Right forelimb (tissue), 1 donor: ENCODE measurements at regions not wholly inside any gene's neighbourhood (a gene's known extent, or its start where the extent isn't known, plus 50 kb on each side); places are given as distances from the start of the nearest gene placed in this dataset.

Source experiments
- DNase-seq: peaks from one replicate; pipeline ENCODE4 v3.0.0-alpha.2; 2018

- no peak for DNase-seq
These were observed 1137.8 kb downstream of the CDH18 start for GRCh38 chr5:18850216-18850615.

DNA sequence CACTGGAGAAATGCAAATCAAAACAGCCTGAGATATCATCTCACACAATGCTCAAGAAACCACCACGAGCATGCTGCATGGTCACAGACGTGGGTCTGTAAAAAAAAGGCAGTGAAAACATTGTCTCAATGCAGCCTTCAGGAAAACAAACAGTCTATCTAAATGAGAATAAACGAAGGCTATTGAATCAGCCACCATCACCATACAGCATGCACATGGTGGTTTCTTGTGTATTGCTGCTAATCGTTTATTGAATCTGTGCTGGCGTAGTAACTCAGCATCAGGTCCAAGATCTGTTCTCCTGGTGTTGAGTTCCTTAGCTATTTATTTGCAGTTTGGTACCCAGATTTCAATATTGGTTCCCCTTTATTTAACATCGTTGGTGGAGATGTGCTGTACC, 1115.0 kb downstream of the CDH18 start:
- DNase-seq = no peak

DNA sequence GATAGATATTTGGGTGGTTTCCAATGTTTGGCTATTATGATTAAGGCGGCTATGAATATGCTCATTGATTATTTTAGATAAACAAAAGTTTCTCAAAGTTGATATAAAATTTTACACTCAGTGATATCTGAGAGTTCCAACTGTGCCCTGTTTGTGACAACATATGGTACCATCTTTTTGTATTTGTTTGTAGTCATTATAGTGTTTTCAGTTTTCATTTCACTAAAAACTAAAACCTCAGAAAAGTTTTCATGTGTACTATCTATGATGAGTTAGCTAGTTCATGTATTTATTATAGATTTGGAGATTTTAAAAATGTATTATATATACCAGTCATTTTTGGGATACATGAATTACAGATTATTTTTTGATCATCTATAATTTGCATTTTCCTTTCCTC, 1111.4 kb downstream of the CDH18 start:
- DNase-seq = no peak

DNA sequence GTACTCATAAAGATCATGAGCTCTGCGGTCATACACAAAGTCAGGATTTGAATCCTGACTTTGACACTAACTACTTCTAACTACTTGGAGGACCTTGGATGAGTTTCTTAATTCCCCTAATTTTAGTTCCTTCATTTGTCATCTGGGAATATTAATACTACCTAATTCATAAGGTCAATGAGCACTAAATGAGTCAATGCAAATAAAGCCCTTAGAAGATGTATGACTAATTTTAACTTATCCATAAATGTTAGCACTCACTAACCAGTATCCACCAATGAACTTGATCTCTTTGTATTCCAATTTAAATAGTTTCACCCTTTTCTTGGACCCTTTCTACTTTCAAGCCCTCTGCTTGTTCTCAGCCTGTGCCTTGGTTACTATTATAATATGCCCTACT, 1106.4 kb downstream of the CDH18 start:
- DNase-seq = no peak

- DNase-seq = no peak
These were observed 1105.8 kb downstream of the CDH18 start for GRCh38 chr5:18882154-18882553.

DNA sequence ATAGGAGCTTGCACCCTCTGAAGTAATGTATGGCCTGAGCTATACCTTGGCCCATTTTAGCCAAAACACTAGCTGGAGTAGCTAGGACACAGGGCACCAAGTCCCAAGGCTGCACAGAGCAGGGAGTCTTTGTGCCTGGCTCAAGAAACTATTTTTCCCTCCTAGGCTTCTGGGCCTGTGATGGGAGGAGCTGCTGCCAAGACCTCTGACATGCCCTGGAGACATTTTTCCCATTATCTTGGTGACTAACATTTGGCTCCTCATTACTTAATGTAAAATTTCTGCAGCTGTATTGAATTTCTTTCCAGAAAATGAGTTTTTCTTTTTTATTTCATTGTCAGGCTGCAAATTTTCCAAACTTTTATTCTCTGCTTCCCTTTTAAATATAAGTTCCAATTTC, 1099.2 kb downstream of the CDH18 start:
- DNase-seq = no peak

- no peak for DNase-seq
These were observed 1087.4 kb downstream of the CDH18 start for GRCh38 chr5:18900644-18901043.

DNA sequence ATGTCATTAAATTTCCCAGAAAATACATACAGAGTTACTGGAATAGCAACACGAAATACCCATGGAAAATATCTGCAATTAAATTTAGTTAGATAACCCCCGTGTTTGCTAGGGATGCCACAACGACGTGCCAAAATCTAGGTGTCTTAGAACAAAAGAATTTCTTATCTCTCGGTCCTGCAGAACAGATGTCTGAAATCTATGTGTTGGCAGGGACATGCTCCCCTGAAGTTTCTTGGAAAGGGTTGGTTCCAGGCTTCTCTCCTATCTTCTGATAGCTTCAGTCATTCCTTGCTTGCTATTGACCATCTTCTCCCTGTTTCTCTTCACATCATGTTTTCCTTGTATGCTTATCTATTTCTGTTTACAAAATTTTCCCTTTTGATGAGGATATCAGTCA, 1067.0 kb downstream of the CDH18 start:
- no peak for DNase-seq

DNA sequence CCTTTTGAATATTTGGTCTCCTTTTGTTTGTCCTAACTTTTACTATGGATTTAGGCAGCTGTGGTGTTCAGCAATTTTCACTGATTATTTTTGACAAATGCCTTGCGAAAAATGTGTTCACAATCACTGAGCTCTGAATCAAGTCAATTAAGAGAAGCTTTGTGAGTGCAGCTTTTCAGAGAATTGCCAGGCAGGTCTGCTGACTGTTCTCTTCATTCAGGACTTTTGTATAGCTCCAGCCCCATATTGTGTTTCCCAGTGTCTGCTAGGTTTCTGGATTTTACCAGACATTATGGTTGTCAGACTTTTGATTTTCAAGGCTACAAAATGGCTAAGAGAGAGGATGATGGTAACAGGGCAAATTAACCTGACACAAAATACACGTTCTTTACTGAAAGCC, 1055.9 kb downstream of the CDH18 start:
- DNase-seq = no peak

DNA sequence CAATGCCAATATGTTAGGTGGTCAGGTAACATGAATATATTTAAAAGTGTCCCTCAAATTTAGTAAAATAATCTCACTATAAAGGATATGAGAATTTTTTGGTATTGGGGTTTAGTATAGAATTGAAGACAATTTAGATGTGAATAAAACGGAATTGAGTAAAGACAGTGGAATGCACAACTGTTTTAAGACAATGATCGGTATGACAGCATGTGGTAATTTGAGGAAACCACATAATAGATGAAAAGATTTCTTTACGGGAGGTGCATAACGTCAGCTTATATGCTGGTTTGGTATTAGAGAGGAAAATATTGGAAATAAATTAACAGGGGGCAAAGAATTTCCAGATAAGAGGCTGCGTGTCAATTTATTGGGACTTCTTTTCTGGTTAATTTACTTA, 1043.2 kb downstream of the CDH18 start:
- no peak for DNase-seq

DNA sequence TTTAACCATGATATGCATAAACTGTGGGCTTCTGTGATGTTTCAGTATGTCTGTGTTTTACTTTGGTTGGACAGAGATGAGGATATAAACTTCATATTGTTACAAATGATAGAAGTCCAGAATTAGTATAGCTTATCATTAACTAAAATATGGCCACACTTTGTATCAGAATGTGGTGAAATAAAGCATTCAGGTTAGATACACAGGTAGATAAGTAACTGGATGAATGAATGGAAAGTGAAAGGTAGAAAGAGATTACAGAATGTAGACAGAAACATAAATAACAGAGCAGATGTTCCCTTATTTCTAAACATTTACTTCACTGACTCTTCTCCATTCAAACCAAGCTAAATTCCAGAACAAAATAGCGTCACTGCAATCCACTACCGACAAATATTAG, 1033.8 kb downstream of the CDH18 start:
- no peak for DNase-seq

DNA sequence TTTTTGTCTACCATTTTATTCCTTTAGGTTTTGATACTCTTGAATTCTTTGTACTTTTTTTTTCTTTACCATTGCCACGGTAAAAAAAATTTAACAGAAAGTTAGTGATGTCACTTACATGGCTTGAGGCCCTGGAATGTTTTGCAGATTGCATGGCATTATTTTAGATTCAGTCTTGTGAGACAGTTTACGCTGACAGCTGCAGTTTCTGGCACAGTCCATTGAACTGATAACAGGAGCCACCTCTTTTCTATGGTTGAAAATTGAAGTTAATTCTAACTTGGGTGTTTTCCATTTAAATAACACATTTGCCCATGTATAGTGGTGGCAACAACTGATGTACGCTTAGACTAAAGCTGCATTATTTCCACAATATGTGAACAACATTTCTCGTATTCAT, 1028.5 kb downstream of the CDH18 start:
- DNase-seq = no peak

- DNase-seq = no peak
These were observed 1026.8 kb downstream of the CDH18 start for GRCh38 chr5:18961234-18961633.

DNA sequence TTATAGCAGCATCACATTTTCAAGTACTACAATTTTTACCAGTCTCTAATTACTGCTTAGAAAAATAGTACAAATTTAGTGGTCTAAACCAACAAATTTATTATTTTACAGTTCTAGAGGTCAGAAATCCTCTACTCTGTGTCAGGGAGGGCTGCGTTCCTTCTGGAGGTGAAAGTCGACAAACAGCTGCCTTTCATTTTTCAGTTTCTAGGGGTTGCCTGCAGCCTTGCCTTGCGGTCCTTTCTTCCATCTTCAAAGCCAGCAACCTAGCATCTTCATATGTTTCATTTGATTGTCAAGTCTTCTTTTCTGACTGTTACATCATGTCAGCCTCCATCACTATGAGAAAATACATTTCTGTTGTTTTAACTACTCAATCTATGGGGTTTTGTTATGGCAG, 1022.1 kb downstream of the CDH18 start:
- no peak for DNase-seq

DNA sequence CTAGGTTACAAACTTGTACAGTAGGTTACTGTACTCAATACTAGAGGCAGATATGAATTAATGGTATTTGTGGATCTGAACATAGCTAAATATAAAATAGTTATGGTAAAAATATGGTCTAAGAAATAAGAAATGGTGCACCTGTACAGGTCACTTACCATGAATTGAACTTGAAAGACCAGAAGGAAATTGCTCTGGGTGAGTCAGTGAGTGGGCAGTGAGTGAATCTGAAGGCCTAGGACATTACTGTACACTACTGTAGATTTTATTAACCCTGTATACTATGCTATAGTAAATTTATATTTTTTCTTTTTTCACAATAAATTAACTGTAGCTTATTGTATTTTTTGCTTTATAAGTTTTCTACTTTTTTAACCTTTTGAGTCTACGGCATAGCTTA, 1020.4 kb downstream of the CDH18 start:
- no peak for DNase-seq

DNA sequence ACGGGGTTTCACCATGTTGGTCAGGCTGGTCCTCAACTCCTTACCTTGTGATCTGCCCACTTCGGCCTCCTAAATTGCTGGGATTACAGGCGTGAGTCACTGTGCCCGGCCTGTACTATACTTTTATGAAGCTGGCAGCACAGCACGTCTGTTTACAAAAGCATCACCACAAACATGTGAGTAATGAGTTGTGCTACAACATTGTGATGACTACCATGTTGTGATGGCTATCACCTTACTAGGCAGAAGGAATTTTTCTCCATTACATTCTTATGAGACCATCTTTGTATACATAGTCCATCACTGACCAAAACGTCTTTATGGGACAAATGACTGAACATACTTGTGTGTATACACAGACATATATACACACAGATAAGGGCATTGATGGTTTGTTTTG, 1019.0 kb downstream of the CDH18 start:
- DNase-seq = no peak

- no peak for DNase-seq
These were observed 1018.0 kb downstream of the CDH18 start for GRCh38 chr5:18970000-18970399.

- no peak for DNase-seq
These were observed 1015.8 kb downstream of the CDH18 start for GRCh38 chr5:18972177-18972576.

GRCh38 chr5:18975624-18976023, 1012.4 kb downstream of the CDH18 start:
- DNase-seq = no peak

DNA sequence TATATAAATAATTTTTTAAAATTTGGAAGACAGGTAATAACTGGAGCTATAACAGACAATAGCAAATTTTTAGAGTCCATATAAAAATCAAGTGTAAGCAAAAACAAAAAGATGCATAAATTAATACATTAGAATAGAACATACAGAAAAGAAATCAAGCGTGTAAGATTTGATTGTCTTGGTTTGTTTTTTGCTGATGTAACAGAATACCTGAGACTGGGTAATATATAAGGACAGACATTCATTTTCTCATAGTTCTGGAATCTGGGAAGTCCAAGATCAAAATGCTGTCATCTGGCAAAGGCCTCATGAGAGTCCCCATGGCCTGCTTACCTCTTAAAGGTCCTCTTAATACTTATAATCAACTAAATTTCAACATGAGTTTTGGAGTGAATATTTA, 1010.1 kb downstream of the CDH18 start:
- DNase-seq = no peak

DNA sequence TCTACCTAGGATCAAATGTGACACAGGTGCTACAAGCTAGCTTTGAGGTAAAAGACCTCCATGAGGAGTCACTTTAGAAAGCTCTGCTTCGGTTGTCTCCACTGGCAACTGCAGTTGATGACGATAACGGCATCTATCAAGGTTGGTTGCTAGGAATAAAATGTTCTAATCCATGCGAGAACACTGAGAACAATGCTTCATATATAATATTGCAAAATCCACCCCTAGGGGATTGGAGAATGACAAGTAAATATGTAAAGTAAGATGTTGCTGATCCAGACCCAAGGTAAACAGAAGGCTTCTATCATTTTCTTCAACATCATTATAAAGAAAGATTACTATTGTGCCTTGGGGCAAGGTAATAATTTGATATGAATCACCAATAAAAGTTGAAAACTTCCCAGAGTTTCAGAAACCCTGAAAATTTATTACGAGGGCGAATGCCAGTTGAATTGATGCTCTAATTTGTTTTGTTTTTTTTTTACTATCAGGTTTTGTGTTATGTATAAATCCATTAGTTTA, 1003.4 kb downstream of the CDH18 start:
- DNase-seq = no peak

- no peak for DNase-seq
These were observed 1002.7 kb downstream of the CDH18 start for GRCh38 chr5:18985171-18985758.

DNA sequence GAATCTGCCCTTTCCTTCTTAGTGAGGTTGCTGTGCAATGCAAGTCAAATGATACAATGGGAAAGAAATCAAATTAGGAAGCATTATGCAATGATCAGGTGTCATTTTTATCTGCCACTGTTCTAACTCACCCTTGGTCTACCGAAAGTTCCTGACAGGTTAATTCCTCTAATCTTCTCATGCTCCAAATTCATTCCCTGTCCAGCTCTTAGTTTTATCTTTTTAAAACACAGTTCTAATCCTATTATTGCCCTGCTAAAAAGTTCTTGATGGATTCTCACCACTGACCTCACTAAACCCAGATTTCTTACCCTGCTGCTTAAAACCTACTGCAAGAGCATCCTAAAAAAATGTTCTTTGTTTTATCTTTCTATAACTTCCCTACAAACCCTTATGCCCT, 1000.9 kb downstream of the CDH18 start:
- DNase-seq = no peak

DNA sequence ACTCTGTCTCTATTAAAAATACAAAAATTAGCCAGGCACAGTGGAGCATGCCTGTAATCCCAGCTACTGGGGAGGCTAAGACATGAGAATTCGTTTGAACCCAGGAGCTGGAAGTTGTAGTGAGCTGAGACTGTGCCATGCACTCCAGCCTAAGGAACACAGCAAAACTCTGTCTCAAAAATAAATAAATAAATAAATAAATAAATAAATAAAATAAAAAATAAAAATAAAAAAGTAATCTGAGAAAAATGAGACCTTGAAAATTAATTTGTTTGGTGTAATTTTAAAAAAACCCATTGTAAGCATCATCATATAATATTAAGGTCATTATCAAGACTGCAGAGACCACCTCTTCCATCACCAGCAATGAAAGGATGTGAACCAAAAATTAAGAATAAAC, 997.1 kb downstream of the CDH18 start:
- DNase-seq = no peak

DNA sequence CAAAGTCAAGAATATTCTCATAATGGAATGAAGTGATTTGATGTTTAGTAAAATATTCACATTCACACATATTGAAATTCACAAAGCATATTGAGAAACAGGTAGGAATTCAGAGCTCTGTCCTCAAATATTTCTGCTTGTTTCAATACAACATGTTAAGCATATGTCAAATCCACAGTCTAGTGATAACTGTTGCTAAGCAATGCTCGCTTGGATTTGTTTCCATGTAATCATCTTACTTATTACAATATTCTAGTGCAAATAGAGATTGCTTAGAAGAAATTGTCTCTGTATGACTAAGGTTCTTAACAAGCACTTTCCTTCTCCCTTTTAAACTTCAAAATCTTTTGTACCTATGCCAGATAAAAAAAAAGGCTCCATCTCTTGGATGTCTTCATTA, 995.7 kb downstream of the CDH18 start:
- no peak for DNase-seq

DNA sequence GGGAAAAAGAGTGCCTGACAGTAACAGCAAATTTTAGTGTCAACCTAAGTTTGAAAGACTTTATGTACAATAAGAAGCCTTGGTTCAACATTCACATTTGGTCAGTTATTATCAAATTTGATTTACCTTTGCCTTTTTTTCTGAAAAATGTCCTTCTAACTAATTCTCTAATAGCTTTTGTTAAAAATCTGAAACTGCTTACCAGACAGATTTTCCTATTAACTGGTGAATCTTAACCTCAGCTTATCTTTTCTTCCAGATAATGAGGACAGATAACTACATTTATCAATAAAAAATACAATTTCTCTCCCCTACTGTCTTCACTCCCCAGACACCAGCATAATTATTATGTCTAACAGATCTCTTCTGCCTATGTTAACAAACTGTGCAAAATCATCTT, 988.5 kb downstream of the CDH18 start:
- DNase-seq = no peak
